H1 (cell line): ENCODE measurements at regions not wholly inside any gene's neighbourhood (a gene's known extent, or its start where the extent isn't known, plus 50 kb on each side); places are given as distances from the start of the nearest gene placed in this dataset.

Source experiments
- ATF2 ChIP-seq: IDR thresholded peaks from 2 replicates; pipeline ENCODE4 v1.6.1; 2012; ENCODE audit warnings: low read length, inconsistent platforms
- CHD1 ChIP-seq: IDR thresholded peaks from 2 replicates; pipeline ENCODE4 v1.6.1; 2012; ENCODE audit warnings: low read depth, low read length, improper control_type of control experiment
- CHD7 ChIP-seq: fragments of 300-600 bp; sonication (generic); IDR thresholded peaks from 2 replicates; pipeline ENCODE4 v1.7.1; 2012; ENCODE audit warnings: low read length, moderate library complexity, mild to moderate bottlenecking, inconsistent platforms; ENCODE audit not compliant: insufficient replicate concordance
- EGR1 ChIP-seq: IDR thresholded peaks from 2 replicates; pipeline ENCODE4 v1.6.1; 2011; ENCODE audit warnings: low read depth, low read length, borderline replicate concordance
- FOSL1 ChIP-seq: IDR thresholded peaks from 2 replicates; pipeline ENCODE4 v1.6.1; 2011; ENCODE audit warnings: mild to moderate bottlenecking, low read depth, low read length, moderate library complexity; ENCODE audit not compliant: insufficient read depth
- PHF8 ChIP-seq: fragments of 200-600 bp; sonication (generic); conservative IDR thresholded peaks from 2 replicates; pipeline ENCODE4 v1.7.1; 2012; ENCODE audit warnings: low read depth, mild to moderate bottlenecking, inconsistent platforms, low read length, moderate library complexity
- POLR2A ChIP-seq, 2 experiments: IDR thresholded peaks; 1 replicate in 1 of 2; 2 replicates in 1 of 2; pipeline ENCODE4 v1.6.1; 2011; ENCODE audit warnings: low read depth in 2 of 2, low read length in 2 of 2, mild to moderate bottlenecking in 2 of 2; ENCODE audit errors: control extremely low read depth in 1 of 2
- POU5F1 ChIP-seq: IDR thresholded peaks from 2 replicates; pipeline ENCODE4 v1.6.1; 2011; ENCODE audit warnings: low read depth, mild to moderate bottlenecking, low read length, moderate library complexity
- RXRA ChIP-seq: IDR thresholded peaks from 2 replicates; pipeline ENCODE4 v1.6.1; 2011; ENCODE audit warnings: low read depth, mild to moderate bottlenecking, low read length, moderate library complexity; ENCODE audit not compliant: insufficient read depth
- TBP ChIP-seq: IDR thresholded peaks from 2 replicates; pipeline ENCODE4 v1.6.1; 2011; ENCODE audit warnings: low read depth, low read length, improper control_type of control experiment
- YY1 ChIP-seq: IDR thresholded peaks from 2 replicates; pipeline ENCODE4 v1.6.1; 2011; ENCODE audit warnings: low read depth, mild to moderate bottlenecking, low read length
- ZNF274 ChIP-seq: IDR thresholded peaks from 2 replicates; pipeline ENCODE4 v1.7.0; 2012; ENCODE audit warnings: low read length, borderline replicate concordance; ENCODE audit errors: extremely low read depth

DNA sequence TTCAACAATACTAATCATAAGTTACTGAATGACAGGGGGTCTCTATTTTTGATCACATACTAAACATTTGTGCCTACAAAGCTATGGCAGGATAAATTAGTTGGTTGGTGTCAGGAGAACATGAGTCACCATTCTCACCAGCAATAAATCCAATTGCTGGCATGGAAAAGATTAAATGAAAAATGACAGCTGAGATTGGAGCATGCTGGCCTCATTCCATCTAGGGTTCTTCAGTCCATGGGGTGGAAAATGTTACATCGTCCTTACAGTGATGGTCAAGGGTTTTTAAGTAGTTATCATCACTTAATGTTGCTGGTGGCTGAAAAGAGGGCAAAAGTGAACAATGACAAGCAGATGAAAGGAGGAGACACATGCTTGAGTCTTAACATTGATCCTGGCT, 180.1 kb upstream of the BCL6 start (continued):
- no peak for TF ChIP-seq CHD7
- TF ChIP-seq ATF2: no peak
- no peak for TF ChIP-seq YY1
- no peak for TF ChIP-seq EGR1
- TF ChIP-seq POLR2A (IDR thresholded peaks at IDR 0.05; ENCODE audit: control extremely low read depth in 1 of 2, low read depth in 2 of 2, low read length in 2 of 2): no peak
- TF ChIP-seq CHD1: no peak
- no peak for TF ChIP-seq ZNF274
- TF ChIP-seq TBP: no peak
- TF ChIP-seq PHF8: no peak
- no peak for TF ChIP-seq RXRA
- TF ChIP-seq POU5F1: no peak
- TF ChIP-seq FOSL1: no peak
